HEK293T (cell line): ENCODE measurements at regions not wholly inside any gene's neighbourhood (a gene's known extent, or its start where the extent isn't known, plus 50 kb on each side); places are given as distances from the start of the nearest gene placed in this dataset.

Source experiments
- CTCF ChIA-PET: fragments of 350-600 bp; formaldehyde crosslinking; extraction: SDS; loops from one replicate; lab custom pipeline; 2021; ENCODE audit warnings: antibody characterized with exemption, inconsistent platforms; lab: Yijun Ruan, JAX
- POLR2A ChIA-PET: fragments of 350-600 bp; formaldehyde crosslinking; extraction: SDS; loops from one replicate; lab custom pipeline; 2020; ENCODE audit warnings: antibody characterized with exemption, inconsistent platforms; lab: Yijun Ruan, JAX
- DNase-seq: peaks from one replicate; pipeline ENCODE4 v3.0.0; 2012; ENCODE audit warnings: mixed read lengths; ENCODE audit errors: extremely low spot score
- ARNT ChIP-seq: fragments of 450-650 bp; IDR thresholded peaks from 2 replicates; pipeline ENCODE4 v1.6.1; 2017; ENCODE audit warnings: mild to moderate bottlenecking
- BHLHE40 ChIP-seq: fragments of 450-650 bp; IDR thresholded peaks from 2 replicates; pipeline ENCODE4 v1.6.1; 2016; ENCODE audit warnings: mild to moderate bottlenecking, moderate library complexity, borderline replicate concordance
- CTBP1 ChIP-seq: fragments of 450-650 bp; IDR thresholded peaks from 2 replicates; pipeline ENCODE4 v1.6.1; 2016; ENCODE audit warnings: borderline replicate concordance
- ELF4 ChIP-seq: fragments of 450-650 bp; IDR thresholded peaks from 2 replicates; pipeline ENCODE4 v1.6.1; 2017; ENCODE audit warnings: antibody characterized with exemption
- FOXA1 ChIP-seq: fragments of 450-650 bp; IDR thresholded peaks from 2 replicates; pipeline ENCODE4 v1.6.1; 2016; ENCODE audit warnings: mild to moderate bottlenecking
- FOXK2 ChIP-seq: fragments of 450-650 bp; IDR thresholded peaks from 2 replicates; pipeline ENCODE4 v1.6.1; 2016; ENCODE audit warnings: mild to moderate bottlenecking
- FOXM1 ChIP-seq: fragments of 450-650 bp; IDR thresholded peaks from 2 replicates; pipeline ENCODE4 v1.6.1; 2017; ENCODE audit warnings: mild to moderate bottlenecking, borderline replicate concordance
- HDGF ChIP-seq: fragments of 450-650 bp; IDR thresholded peaks from 2 replicates; pipeline ENCODE4 v1.6.1; 2017; ENCODE audit warnings: antibody characterized with exemption, borderline replicate concordance
- L3MBTL2 ChIP-seq: fragments of 450-650 bp; conservative IDR thresholded peaks from 2 replicates; pipeline ENCODE4 v1.6.1; 2016; ENCODE audit warnings: mild to moderate bottlenecking
- LEF1 ChIP-seq: fragments of 450-650 bp; IDR thresholded peaks from 2 replicates; pipeline ENCODE4 v1.6.1; 2017; ENCODE audit warnings: mild to moderate bottlenecking, borderline replicate concordance
- NFRKB ChIP-seq: fragments of 450-650 bp; IDR thresholded peaks from 2 replicates; pipeline ENCODE4 v1.6.1; 2016; ENCODE audit warnings: mild to moderate bottlenecking, moderate library complexity
- PKNOX1 ChIP-seq: fragments of 450-650 bp; IDR thresholded peaks from 2 replicates; pipeline ENCODE4 v1.6.1; 2016
- SP1 ChIP-seq: fragments of 450-650 bp; IDR thresholded peaks from 2 replicates; pipeline ENCODE4 v1.6.1; 2017
- SUZ12 ChIP-seq: fragments of 450-650 bp; IDR thresholded peaks from 2 replicates; pipeline ENCODE4 v1.6.1; 2016; ENCODE audit warnings: mild to moderate bottlenecking
- TARDBP ChIP-seq: fragments of 450-650 bp; IDR thresholded peaks from 2 replicates; pipeline ENCODE4 v1.6.1; 2016
- ZNF384 ChIP-seq: fragments of 450-650 bp; IDR thresholded peaks from 2 replicates; pipeline ENCODE4 v1.6.1; 2016

- CTCF ChIA-PET: no interaction called here
- no peak for TF ChIP-seq FOXK2
- TF ChIP-seq NFRKB: no peak
- no peak for TF ChIP-seq FOXA1
- no peak for TF ChIP-seq TARDBP
- POLR2A ChIA-PET: no interaction called here
- DNase-seq: no peak
Measured at GRCh38 chr15:79163395-79163794, 72.8 kb upstream of the RASGRF1 start.

GRCh38 chr15:79161837-79162508, 71.4 kb upstream of the RASGRF1 start:
- ChIA-PET CTCF (no interaction called here), POLR2A (no interaction called here)
- DNase-seq: no peak
- TF ChIP-seq TARDBP (no peak), SP1 (no peak), BHLHE40 (no peak), LEF1 (no peak), SUZ12 (no peak), ZNF384 (no peak), CTBP1 (no peak), L3MBTL2 (no peak), FOXK2 (no peak), ELF4 (no peak), FOXA1 (no peak), PKNOX1 (no peak), FOXM1 (no peak), NFRKB (no peak)

- POLR2A ChIA-PET: no interaction called here
- CTCF ChIA-PET: interaction anchor here (0.6 kb wide), 1 partner anchor 185 kb away, joined by 3 read pairs; no protein-coding TSS in a partner anchor
- no peak for DNase-seq
- TF ChIP-seq SUZ12: no peak
- no peak for TF ChIP-seq L3MBTL2
- no peak for TF ChIP-seq BHLHE40
- no peak for TF ChIP-seq PKNOX1
- TF ChIP-seq LEF1: no peak
- no peak for TF ChIP-seq TARDBP
- TF ChIP-seq FOXM1: no peak
- no peak for TF ChIP-seq CTBP1
- no peak for TF ChIP-seq ZNF384
- no peak for TF ChIP-seq SP1
- no peak for TF ChIP-seq ARNT
- no peak for TF ChIP-seq FOXA1
- TF ChIP-seq ELF4: no peak
- TF ChIP-seq FOXK2: no peak
- no peak for TF ChIP-seq HDGF
- no peak for TF ChIP-seq NFRKB
Measured at GRCh38 chr15:79160211-79160610, 69.6 kb upstream of the RASGRF1 start.

- no peak for DNase-seq
- ChIA-PET CTCF (interaction anchor here (1.2 to 2.0 kb wide), 2 partner anchors 26 to 27 kb away, joined by 3 to 11 read pairs; no protein-coding TSS in a partner anchor), POLR2A (no interaction called here)
- no peak for TF ChIP-seq FOXM1
- TF ChIP-seq BHLHE40: no peak
- TF ChIP-seq FOXA1: no peak
- TF ChIP-seq PKNOX1: no peak
- no peak for TF ChIP-seq L3MBTL2
- no peak for TF ChIP-seq ZNF384
- no peak for TF ChIP-seq HDGF
- TF ChIP-seq FOXK2: no peak
- no peak for TF ChIP-seq CTBP1
Measured at GRCh38 chr15:79157631-79158592, 67.3 kb upstream of the RASGRF1 start.

- no peak for DNase-seq
- ChIA-PET POLR2A (no interaction called here), CTCF (interaction anchor here (1.2 to 2.0 kb wide), 2 partner anchors 26 to 27 kb away, joined by 3 to 11 read pairs; no protein-coding TSS in a partner anchor)
- TF ChIP-seq NFRKB (no peak), HDGF (no peak), FOXA1 (no peak), FOXK2 (no peak), SUZ12 (no peak), ARNT (no peak), CTBP1 (no peak)
Measured at GRCh38 chr15:79156704-79157375, 66.3 kb upstream of the RASGRF1 start.
